Suppressor macrophage (primary cell): ENCODE measurements at regions not wholly inside any gene's neighbourhood (a gene's known extent, or its start where the extent isn't known, plus 50 kb on each side); places are given as distances from the start of the nearest gene placed in this dataset.
"Not testable (repeated sequence)": the region's sequence is repeated elsewhere in the genome, so short reads cannot be mapped to it uniquely, and the experiment has no call there.

ENCODE experiments used
- DNase-seq, 4 experiments: peaks; one replicate each; pipeline ENCODE4 v3.0.0-alpha.2; 2020 to 2022

GRCh38 chr6:140736231-140736630, 1361.8 kb upstream of the CITED2 start:
- DNase-seq: no peak

DNA sequence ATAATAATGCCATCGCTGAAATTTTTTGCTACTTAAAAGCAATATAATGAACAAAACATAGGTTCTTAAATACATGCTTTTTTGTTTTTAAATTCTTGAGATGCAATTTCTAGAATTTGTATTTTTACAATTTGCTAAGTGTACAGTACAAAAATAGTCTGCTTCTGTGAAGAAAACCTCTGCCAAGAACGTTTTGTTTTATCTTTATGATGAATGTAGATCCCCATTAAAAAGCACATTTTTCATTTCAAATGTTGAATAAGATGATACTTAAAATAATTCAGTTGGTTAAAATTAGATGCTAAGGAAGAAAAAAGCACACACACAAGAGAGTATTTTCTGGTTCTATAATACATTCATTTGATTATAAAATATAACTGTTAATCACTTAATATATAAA, 1358.5 kb upstream of the CITED2 start:
- no peak for DNase-seq

GRCh38 chr6:140732155-140732554, 1357.7 kb upstream of the CITED2 start:
- DNase-seq: no peak

- DNase-seq: no peak
Measured at GRCh38 chr6:140731741-140732140, 1357.3 kb upstream of the CITED2 start.

DNA sequence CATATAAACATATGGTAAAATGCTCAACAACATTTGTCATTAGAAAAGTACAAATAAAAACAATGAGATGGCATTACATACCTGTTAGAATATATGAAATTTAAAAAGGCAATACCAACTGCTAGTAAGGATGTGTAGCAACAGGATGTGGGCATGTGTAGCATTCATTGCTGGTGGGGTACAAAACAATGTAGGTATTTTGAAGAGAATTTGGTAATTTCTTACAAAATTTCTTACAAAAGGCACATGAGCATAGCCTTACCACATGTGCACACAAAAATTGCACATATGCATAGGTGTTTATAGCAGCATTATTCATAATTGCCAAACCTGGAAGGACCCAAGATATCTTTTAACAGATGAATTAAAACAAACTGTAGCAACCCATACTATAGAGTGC, 1355.1 kb upstream of the CITED2 start:
- no peak for DNase-seq

DNA sequence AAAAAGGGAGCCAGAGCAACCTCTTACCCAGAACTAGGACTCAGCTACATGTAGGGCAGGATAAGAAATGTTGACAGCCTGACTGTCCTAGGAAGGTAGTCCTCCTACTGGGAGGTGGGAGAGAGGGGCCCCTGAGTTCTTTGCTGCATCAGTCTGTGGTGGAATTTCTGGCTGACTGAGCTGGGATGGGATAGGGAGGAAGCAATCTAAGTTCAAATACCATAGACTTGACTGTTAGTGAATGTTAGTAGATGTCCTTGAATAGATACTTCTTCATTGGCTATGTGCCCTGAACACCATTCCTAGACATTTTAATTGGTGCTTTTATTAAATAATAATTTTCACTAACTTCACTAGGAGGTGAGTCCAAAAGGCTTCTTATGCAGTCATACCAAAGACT, 1343.6 kb upstream of the CITED2 start:
- DNase-seq: no peak

DNA sequence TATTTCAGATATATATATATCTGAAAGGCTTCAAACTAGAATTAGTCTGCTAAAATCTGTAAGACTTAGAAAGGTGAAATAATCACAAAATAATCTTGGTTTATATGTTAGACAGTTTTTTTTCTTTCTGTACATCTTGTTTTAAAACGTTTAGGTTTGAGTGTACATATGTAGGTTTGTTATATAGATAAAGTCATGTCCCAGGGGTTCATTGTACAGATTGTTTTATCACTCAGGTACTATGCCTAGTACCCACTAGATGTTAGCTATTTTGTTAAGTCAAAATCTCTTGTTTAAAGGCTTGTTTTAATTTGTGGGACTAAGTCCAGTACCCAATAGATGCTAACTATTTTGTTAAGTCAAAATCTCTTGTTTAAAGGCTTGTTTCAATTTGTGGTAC, 1339.0 kb upstream of the CITED2 start:
- no peak for DNase-seq

- peak in 2 of 4 experiments; percentile 2 to 7 for DNase-seq
Measured at GRCh38 chr6:140711019-140711613, 1336.7 kb upstream of the CITED2 start.

- DNase-seq: no peak
Measured at GRCh38 chr6:140708441-140708840, 1334.0 kb upstream of the CITED2 start.

- not testable (repeated sequence) for DNase-seq
Measured at GRCh38 chr6:140704008-140704407, 1329.6 kb upstream of the CITED2 start.

GRCh38 chr6:140697585-140697984, 1323.1 kb upstream of the CITED2 start:
- DNase-seq: no peak

DNA sequence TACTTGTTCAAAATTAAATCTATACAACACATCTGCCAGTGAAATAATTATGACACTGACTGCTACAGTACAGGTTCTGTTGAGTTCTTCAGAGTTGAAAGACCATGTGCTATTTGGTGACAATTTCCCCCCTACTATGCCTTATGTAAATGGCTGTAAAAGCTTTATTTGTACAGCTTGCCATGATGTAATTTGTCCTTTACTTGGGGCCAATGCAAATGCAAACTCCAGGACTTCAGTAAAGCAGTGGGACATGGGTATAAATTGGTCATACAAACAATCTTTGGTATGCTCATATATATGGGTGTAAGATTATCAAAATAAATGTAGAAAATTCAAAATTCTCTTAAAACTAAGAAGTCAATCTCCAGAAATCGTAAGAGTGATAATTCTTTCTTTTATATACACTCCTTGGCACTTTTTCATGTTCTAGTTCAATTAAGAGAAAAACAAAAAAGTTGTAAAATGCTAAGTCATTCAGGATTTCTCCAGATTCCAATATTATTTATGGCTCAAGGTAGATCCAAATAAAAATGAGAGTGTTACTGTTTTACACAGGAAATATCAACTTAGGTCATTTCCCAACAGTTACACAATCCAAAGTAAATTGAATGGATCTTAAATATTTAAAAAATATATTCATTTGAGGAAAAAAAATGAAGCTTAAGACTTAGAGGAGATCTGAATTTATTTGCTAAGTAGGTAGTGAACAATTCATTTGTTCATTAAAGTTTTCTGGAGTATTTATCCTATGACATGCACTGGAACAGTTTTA, 1310.5 kb upstream of the CITED2 start:
- DNase-seq: no peak

DNA sequence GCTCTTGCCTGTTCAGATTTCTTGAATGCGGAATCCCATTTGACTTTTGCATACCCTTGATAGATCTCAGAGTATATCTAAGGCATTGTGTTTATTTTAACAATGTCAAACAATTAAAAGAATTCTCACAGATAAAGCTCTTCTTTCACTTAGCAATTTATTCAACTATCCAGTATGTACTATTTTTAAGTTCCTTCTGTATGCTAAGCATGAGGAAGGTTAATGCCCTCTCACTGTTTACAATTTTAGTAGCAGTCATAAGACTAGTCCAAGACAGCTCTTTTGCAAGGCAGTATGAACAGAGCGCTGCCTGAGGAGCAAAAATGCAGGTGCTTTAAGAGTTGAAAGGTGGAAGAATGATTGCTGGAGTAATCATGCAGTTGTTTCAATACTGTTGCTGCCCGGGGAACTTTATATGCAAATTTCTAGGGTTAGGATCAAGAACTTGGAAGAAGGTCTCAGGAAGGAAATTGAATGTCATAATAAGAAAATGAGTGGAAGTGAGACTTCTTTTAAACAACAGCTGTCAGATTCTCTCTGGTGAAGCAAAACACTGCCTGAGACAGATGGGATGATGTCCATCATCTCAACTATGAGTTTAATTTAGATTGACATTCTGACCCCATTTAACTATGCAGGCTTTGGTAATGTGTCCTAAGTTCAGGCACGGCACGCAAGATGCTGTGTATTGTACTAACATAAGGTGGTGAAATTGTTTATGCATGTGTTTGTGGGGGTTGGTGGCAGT, 1303.5 kb upstream of the CITED2 start:
- DNase-seq: no peak

- peak in 2 of 4 experiments; percentile 1 to 6 for DNase-seq
Measured at GRCh38 chr6:140671926-140672325, 1297.5 kb upstream of the CITED2 start.

- no peak for DNase-seq
Measured at GRCh38 chr6:140670021-140670420, 1295.6 kb upstream of the CITED2 start.

DNA sequence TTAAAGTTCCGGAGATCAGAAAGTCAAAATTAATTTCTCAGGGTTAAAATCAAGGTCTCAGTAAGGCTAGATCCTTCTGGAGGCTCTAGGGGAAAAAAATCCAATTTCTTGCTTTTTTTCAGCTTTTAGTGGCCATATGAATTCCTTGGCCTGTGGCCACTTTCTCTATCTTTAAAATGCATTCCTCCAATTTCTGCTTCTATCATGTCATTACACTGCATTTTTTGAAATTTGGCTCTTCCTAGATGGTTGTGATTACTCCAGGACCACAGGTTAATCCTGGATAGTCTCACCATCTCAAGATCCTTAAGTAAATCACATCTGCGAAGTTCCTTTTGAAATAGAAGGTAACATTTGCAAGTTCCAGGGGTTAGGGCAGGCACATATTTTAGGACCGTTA, 1294.9 kb upstream of the CITED2 start:
- DNase-seq: no peak

- DNase-seq: no peak
Measured at GRCh38 chr6:140663772-140664171, 1289.3 kb upstream of the CITED2 start.

GRCh38 chr6:140663094-140663493, 1288.6 kb upstream of the CITED2 start:
- no peak for DNase-seq

GRCh38 chr6:140661691-140662090, 1287.2 kb upstream of the CITED2 start:
- no peak for DNase-seq

DNA sequence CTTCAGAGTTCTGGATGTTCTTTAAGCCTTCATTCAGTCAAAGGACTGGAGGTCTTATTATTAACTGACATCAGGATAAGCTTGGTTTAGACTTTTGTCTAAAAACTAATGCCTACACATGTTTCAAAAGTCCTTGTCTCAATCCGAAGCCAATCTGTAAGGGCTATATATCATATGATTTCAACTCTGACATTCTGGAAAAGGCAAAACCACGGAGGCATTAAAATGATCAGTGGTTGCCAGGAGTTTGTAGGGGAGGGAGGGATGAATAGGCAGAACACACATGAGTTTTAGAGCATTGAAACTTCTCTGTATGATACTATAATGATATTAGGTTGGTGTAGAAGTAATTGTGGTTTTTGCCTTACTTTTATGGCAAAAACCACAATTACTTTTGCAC, 1285.8 kb upstream of the CITED2 start:
- no peak for DNase-seq

GRCh38 chr6:140653972-140654371, 1279.5 kb upstream of the CITED2 start:
- no peak for DNase-seq

DNA sequence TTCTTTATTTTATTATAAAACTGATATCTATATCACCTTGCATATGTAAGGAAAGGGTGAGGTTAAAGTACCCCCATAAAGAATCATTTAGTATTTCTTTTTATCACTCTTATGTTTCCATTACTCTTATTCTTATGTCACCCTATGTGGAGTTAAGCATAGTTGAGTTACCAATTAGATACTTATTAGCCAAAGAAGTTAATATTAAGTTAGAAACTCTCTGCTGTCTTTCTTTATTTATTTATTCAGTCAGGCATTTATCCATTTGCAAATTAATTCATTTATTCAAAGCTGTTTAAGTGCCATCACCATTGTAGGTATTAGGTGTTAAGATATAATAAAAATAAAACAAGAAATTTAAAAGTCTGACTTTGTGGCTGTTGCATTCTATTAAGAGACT, 1279.1 kb upstream of the CITED2 start:
- no peak for DNase-seq

DNA sequence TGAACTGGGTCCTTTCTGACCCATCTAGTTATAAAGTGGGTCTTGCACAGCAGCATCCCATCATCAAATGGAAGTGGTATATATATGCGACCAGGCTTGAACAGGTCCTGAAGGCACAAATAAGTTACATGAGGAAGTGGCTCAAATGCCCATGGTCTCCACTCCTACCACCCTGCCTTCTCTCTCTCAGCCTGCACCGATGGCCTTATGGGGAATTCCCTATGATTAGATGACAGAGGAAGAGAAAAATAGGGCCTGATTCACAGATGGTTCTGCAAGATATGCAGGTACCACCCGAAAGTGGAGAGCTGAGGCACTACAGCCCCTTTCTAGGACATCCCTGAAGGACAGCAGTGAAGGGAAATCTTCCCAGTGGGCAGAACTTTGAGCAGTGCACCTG, 1275.1 kb upstream of the CITED2 start:
- not testable (repeated sequence) for DNase-seq

DNA sequence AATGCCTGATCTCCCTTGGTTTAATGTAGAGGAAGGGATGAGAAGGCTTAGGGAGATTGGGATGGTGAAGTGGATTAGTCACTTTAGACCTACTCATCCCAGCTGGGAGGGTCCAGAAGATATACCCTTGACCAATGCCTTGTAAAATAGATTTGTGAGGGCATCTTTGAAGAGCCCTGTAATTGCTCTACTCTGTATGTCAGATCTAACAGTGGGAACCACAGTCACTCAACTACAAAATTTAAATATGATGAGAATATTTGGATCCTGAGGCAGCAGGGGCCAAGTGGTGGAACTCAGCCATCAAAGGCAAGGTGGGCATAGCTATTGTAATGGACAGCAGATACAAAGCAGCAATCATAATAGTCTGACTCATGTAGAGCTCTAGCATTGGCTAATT, 1272.9 kb upstream of the CITED2 start:
- DNase-seq: not testable (repeated sequence)
